ENCODE measurements at regions not wholly inside any gene's neighbourhood (a gene's known extent, or its start where the extent isn't known, plus 50 kb on each side); places are given as distances from the start of the nearest gene placed in this dataset.

DNA sequence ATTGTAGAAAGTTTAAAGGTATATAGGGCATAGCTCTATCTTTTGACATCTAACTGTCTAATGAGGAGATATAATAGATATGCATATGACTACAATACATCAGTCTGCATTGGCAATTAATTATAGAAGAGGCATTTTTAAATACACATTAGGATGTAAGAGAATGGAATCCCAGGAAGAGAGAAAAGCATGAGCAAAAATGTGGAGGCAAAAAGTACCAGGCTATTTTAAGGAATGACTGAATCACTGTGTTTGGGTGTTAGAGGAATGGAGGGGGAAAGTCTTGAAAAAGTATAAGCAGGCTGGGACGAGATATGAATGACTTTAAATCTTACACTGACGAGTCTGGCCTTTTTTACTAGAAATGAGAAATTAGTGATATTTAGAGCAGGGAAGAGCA, 138.4 kb upstream of the ZNF462 start:
- H3K23me2 ChIP-seq (ENCODE audit: low read depth, low read length), result no peaks in the 10 kb centered on the region; the same call in 1 of the 2 replicates
- no peak overlapping the region for H3K18ac ChIP-seq (ENCODE audit: extremely low read depth, low read length)
- no peak overlapping the region for H2AFZ ChIP-seq (ENCODE audit: low read length)
- no peak overlapping the region for H3K27ac ChIP-seq (ENCODE audit: low read depth, low read length)
- FAIRE-seq (no peak), DNase-seq (ENCODE audit: low read depth in 1 of 2, low spot score in 2 of 2) (no peak)
- no peak overlapping the region for H2BK120ac ChIP-seq (replicated peaks; ENCODE audit: low read depth, low read length)
- H4K91ac ChIP-seq (replicated peaks; ENCODE audit: insufficient read length, low read length), result no peak overlapping the region
- H3K9me3 ChIP-seq (ENCODE audit: insufficient read depth in 2 of 2, low read depth in 1 of 2, low read length in 1 of 2), result no peaks in the 10 kb centered on the region
- no peak overlapping the region for H2BK20ac ChIP-seq (ENCODE audit: low read length)
- TF ChIP-seq ZNF274 (IDR thresholded peaks at IDR 0.05; ENCODE audit: borderline replicate concordance, extremely low read depth, low read length) (no peak), CBX8 (IDR thresholded peaks at IDR 0.05; ENCODE audit: borderline replicate concordance, low read depth, low read length) (no peak), POLR2A (IDR thresholded peaks at IDR 0.05; ENCODE audit: control extremely low read depth in 1 of 2, low read depth in 2 of 2, low read length in 2 of 2) (no peak), SP1 (IDR thresholded peaks at IDR 0.05; ENCODE audit: low read depth, low read length) (no peak), BRCA1 (IDR thresholded peaks at IDR 0.05; ENCODE audit: low read depth, low read length) (no peak)
- no peaks in the 10 kb centered on the region for H3K79me2 ChIP-seq (ENCODE audit: control insufficient read depth in 1 of 2, insufficient read depth in 2 of 2, low read length in 2 of 2)
- no peak overlapping the region for H3K56ac ChIP-seq (replicated peaks; ENCODE audit: insufficient read length, low read depth, low read length)
- no peak overlapping the region for H4K8ac ChIP-seq (ENCODE audit: extremely low read depth, insufficient read depth, low read length)
- CTCF ChIA-PET (ENCODE audit: partially characterized antibody), result no interaction called here
- H2BK5ac ChIP-seq (ENCODE audit: low read depth, low read length), result no peak overlapping the region
- no peak overlapping the region for H2AK5ac ChIP-seq (ENCODE audit: low read depth, low read length)
- H3K23ac ChIP-seq (ENCODE audit: insufficient read length), result no peak overlapping the region
- POLR2A ChIA-PET (ENCODE audit: partially characterized antibody), result no interaction called here
- no peak overlapping the region for H2BK15ac ChIP-seq (ENCODE audit: low read length)
- H3K14ac ChIP-seq (ENCODE audit: insufficient read length), result no peak overlapping the region
- H3K9ac ChIP-seq (replicated peaks in 1 of 4; ENCODE audit: extremely low read depth in 1 of 4, low read depth in 3 of 4, low read length in 3 of 4), result no peak overlapping the region
- no peaks in the 10 kb centered on the region for H3K79me1 ChIP-seq (ENCODE audit: low read depth, low read length)
- no peak overlapping the region for H3K4me2 ChIP-seq (ENCODE audit: insufficient read depth in 1 of 2, low read depth in 2 of 2, low read length in 2 of 2)
- H4K20me1 ChIP-seq (replicated peaks in 1 of 2; ENCODE audit: control insufficient read depth in 1 of 2, insufficient read depth in 2 of 2, low read length in 2 of 2), result no peaks in the 10 kb centered on the region
- H3K36me3 ChIP-seq (ENCODE audit: control insufficient read depth in 2 of 4, insufficient read depth in 4 of 4, low read length in 3 of 4), result no peaks in the 10 kb centered on the region
- H3K4me3 ChIP-seq (ENCODE audit: extremely low read depth in 1 of 4, insufficient read depth in 2 of 4, low read depth in 3 of 4, low read length in 4 of 4), result no peak overlapping the region
- no peak overlapping the region for H2BK12ac ChIP-seq (ENCODE audit: low read depth, low read length)
- no peak overlapping the region for H4K5ac ChIP-seq (ENCODE audit: insufficient read length, low read depth, low read length)
- peaks cover 0 to 4% (median 0%) of the 10 kb centered on the region in 4 experiments; a peak in 1 of 7 replicates for H3K4me1 ChIP-seq (replicated peaks in 1 of 4; ENCODE audit: control insufficient read depth in 3 of 4, insufficient read depth in 4 of 4, low read length in 3 of 4)
- 85% methylated on average over 2 of the region's 2 CpGs; no CpG with 5 or more reads in 1 of the 2 experiments for WGBS, 2 experiments (ENCODE audit: extremely low coverage in 1 of 2, insufficient coverage in 1 of 2, insufficient read length in 1 of 2, insufficient replicate concordance in 2 of 2, low coverage in 1 of 2, low lambda C conversion rate in 2 of 2, missing lambda C conversion rate in 1 of 2)
- H3K27me3 ChIP-seq (replicated peaks in 1 of 4; ENCODE audit: control insufficient read depth in 3 of 4, extremely low read depth in 1 of 4, insufficient read depth in 3 of 4, low read length in 3 of 4), result no peaks in the 10 kb centered on the region
- H3K4ac ChIP-seq (replicated peaks; ENCODE audit: insufficient read length, low read depth, low read length), result no peak overlapping the region

All from H1 (cell line).